Esophagus squamous epithelium (tissue), 5 donors: ENCODE measurements at regions not wholly inside any gene's neighbourhood (a gene's known extent, or its start where the extent isn't known, plus 50 kb on each side); places are given as distances from the start of the nearest gene placed in this dataset.

ENCODE experiments used
- DNase-seq: peaks from one replicate; lab custom pipeline; 2025; lab: John Stamatoyannopoulos, UW
- H3K27ac ChIP-seq, 4 donors: fragments of 200-600 bp; sonication (generic); one replicate each; pipeline ENCODE4 v1.5.1; 2016 to 2019; ENCODE audit warnings: mild to moderate bottlenecking in 1 of 4
- H3K27me3 ChIP-seq, 4 donors: fragments of 200-600 bp; sonication (generic); 1 replicate in 3 of 4; 2 replicates in 1 of 4; pipeline versions ENCODE4 v1.5.1 to v1.6.0; 2017 to 2021; ENCODE audit warnings: antibody characterized with exemption in 1 of 4
- H3K36me3 ChIP-seq, 3 donors: fragments of 200-600 bp; sonication (generic); one replicate each; pipeline ENCODE4 v1.5.1; 2016 to 2019
- H3K4me1 ChIP-seq, 3 donors: fragments of 200-600 bp; sonication (generic); one replicate each; pipeline ENCODE4 v1.5.1; 2017 to 2019
- H3K4me3 ChIP-seq, 4 donors: fragments of 200-600 bp; sonication (generic); 1 replicate in 3 of 4; 2 replicates in 1 of 4; pipeline ENCODE4 v1.5.1; 2016 to 2019; ENCODE audit warnings: mild to moderate bottlenecking in 2 of 4, moderate library complexity in 1 of 4
- H3K9me3 ChIP-seq, 3 donors: fragments of 200-600 bp; sonication (generic); one replicate each; pipeline ENCODE4 v1.5.1; 2016 to 2019
- CTCF ChIP-seq, 6 experiments: fragments of 450-650 bp in 4 of 6; fragments of 200-600 bp in 2 of 6; sonication (generic) in 2 of 6; IDR thresholded peaks; one replicate each; pipeline ENCODE4 v1.5.1; 2016 to 2019; ENCODE audit warnings: antibody characterized with exemption in 6 of 6, mild to moderate bottlenecking in 4 of 6, moderate library complexity in 4 of 6
- POLR2A ChIP-seq, 4 donors: fragments of 450-650 bp; IDR thresholded peaks; one replicate each; pipeline ENCODE4 v1.6.1; 2017; ENCODE audit warnings: antibody characterized with exemption in 4 of 4, mild to moderate bottlenecking in 4 of 4, moderate library complexity in 3 of 4
- WGBS, 2 donors: methylation state at CpG; one replicate each; pipeline ENCODE4 v1.1.5; 2018; 5-methylcytosine and 5-hydroxymethylcytosine counted together
- intact Hi-C: fragments of 100-400 bp; cut with DNase I; formaldehyde crosslinking; loops from one replicate; pipeline ENCODE4 v1.15.0; 2022
- donor health status: DM: yes; HTN: yes; CAD: no.

DNA sequence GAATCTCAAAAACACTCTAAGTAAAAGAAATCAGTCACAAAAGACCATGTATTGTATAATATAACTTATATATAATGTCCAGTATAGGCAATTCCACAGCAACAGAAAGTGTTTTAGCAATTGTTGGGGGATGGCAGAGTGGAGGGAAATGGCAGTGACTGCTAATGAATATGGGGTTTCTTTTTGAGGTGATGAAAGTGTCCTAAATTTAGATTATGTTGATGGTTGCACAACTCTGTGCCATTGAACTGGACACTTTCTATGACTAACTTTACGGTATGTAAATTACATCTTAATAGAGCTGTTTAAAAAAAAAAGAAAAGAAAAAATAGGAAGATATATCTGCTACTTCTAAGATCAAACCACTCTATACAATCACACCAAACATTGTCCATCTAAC, 124.9 kb upstream of the ZNF462 start:
- Histone ChIP-seq H3K36me3 (no peaks in the 10 kb centered on the region), H3K4me3 (no peak overlapping the region), H3K4me1 (peaks cover 0 to 6% (median 0%) of the 10 kb centered on the region in 3 donors), H3K9me3 (no peaks in the 10 kb centered on the region), H3K27ac (no peak overlapping the region), H3K27me3 (no peaks in the 10 kb centered on the region)
- WGBS, 2 donors: 94 to 100% methylated on average over 1 of the region's 1 CpG
- no peak for DNase-seq
- TF ChIP-seq CTCF (IDR thresholded peaks at IDR 0.05) (no peak), POLR2A (IDR thresholded peaks at IDR 0.05) (no peak)
- intact Hi-C loops: no loop called here

GRCh38 chr9:106745457-106745856, 117.5 kb upstream of the ZNF462 start:
- Histone ChIP-seq H3K36me3 (no peaks in the 10 kb centered on the region), H3K4me1 (no peaks in the 10 kb centered on the region), H3K9me3 (no peaks in the 10 kb centered on the region), H3K4me3 (no peak overlapping the region), H3K27ac (no peak overlapping the region), H3K27me3 (no peaks in the 10 kb centered on the region)
- intact Hi-C loops: no loop called here
- WGBS, 2 donors: 34 to 39% methylated on average over 1 of the region's 1 CpG
- TF ChIP-seq CTCF (IDR thresholded peaks at IDR 0.05) (no peak), POLR2A (IDR thresholded peaks at IDR 0.05) (no peak)
- DNase-seq: no peak

DNA sequence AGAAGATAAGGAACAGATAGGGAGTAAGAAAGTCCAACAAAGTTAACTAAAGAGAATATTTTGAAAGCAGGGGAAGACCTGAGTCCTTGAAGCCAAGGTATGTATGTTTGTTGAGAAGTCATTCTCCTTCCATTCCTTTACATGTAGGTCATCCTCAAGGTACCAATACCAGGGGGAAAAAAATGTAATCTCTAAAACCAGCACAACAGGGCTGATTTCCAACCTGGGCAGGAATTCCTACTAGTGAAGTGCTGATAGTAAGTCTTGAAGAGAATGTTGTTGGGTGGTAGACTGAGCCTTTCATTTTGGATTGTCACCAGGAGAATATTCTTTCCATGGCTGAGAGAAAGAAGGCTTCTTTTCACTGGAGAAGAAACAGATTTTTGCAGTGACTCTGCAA, 117.1 kb upstream of the ZNF462 start:
- Histone ChIP-seq H3K4me3 (no peak overlapping the region), H3K36me3 (no peaks in the 10 kb centered on the region), H3K9me3 (no peaks in the 10 kb centered on the region), H3K4me1 (no peaks in the 10 kb centered on the region), H3K27ac (no peak overlapping the region), H3K27me3 (no peaks in the 10 kb centered on the region)
- no peak for TF ChIP-seq CTCF (IDR thresholded peaks at IDR 0.05)
- intact Hi-C loops: no loop called here
- DNase-seq: no peak

GRCh38 chr9:106751681-106752080, 111.3 kb upstream of the ZNF462 start:
- Histone ChIP-seq H3K4me3 (no peak overlapping the region), H3K27me3 (no peaks in the 10 kb centered on the region), H3K9me3 (no peaks in the 10 kb centered on the region), H3K36me3 (no peaks in the 10 kb centered on the region), H3K27ac (no peak overlapping the region), H3K4me1 (no peaks in the 10 kb centered on the region)
- TF ChIP-seq CTCF (IDR thresholded peaks at IDR 0.05): no peak
- no peak for TF ChIP-seq POLR2A (IDR thresholded peaks at IDR 0.05)
- no peak for DNase-seq
- WGBS, 2 donors: 73 to 90% methylated on average over 5 of the region's 5 CpGs
- intact Hi-C loops: no loop called here

DNA sequence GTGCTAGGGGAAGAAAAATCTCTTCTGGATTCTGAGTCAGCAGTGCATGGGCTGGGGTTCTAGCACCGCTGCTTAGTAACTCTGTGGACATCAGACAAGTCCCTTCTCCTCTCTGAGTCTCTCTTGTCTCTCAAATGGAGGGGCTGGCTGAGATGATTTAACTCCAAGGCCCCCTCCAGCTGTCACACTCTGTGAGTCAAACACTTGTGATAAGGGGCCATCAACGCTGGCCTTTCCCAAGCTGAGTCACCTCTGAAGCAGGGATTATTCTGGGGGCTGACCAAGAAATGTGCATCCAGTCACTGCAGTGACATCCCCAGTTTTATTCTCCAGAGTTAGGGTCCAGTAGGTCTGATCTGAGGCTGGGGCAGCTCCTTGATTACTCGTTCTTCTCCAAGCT, 110.4 kb upstream of the ZNF462 start:
- H3K4me3 ChIP-seq: no peak overlapping the region
- H3K36me3 ChIP-seq: no peaks in the 10 kb centered on the region
- no peaks in the 10 kb centered on the region for H3K4me1 ChIP-seq
- no peaks in the 10 kb centered on the region for H3K27me3 ChIP-seq
- 58 to 83% methylated on average over 2 to 3 of the region's 3 CpGs for WGBS, 2 donors
- intact Hi-C loops: no loop called here
- no peaks in the 10 kb centered on the region for H3K9me3 ChIP-seq
- no peak overlapping the region for H3K27ac ChIP-seq
- DNase-seq: no peak
- TF ChIP-seq POLR2A (IDR thresholded peaks at IDR 0.05): no peak
- TF ChIP-seq CTCF (IDR thresholded peaks at IDR 0.05): no peak
